ENCODE measurements at regions not wholly inside any gene's neighbourhood (a gene's known extent, or its start where the extent isn't known, plus 50 kb on each side); places are given as distances from the start of the nearest gene placed in this dataset.
"Not testable (repeated sequence)": the region's sequence is repeated elsewhere in the genome, so short reads cannot be mapped to it uniquely, and the experiment has no call there.

GRCh38 chr7:101707587-101707986, 78.5 kb upstream of the MYL10 start:
- no peak for DNase-seq (ENCODE audit: low read depth in 2 of 2, low spot score in 1 of 2)

GRCh38 chr7:101708223-101708622, 79.1 kb upstream of the MYL10 start:
- no peak for DNase-seq (ENCODE audit: low read depth in 2 of 2, low spot score in 1 of 2)

- DNase-seq (ENCODE audit: low read depth in 2 of 2, low spot score in 1 of 2): no peak
Measured at GRCh38 chr7:101712652-101713051, 83.6 kb upstream of the MYL10 start.

GRCh38 chr7:101714097-101714496, 85.0 kb upstream of the MYL10 start:
- DNase-seq (ENCODE audit: low read depth in 2 of 2, low spot score in 1 of 2): no peak

GRCh38 chr7:101717628-101718357, 88.7 kb upstream of the MYL10 start:
- DNase-seq (ENCODE audit: low read depth in 2 of 2, low spot score in 1 of 2): no peak

- DNase-seq (ENCODE audit: low read depth in 2 of 2, low spot score in 1 of 2): no peak
Measured at GRCh38 chr7:101718363-101719122, 89.4 kb upstream of the MYL10 start.

- DNase-seq (ENCODE audit: low read depth in 2 of 2, low spot score in 1 of 2): no peak
Measured at GRCh38 chr7:101719123-101719470, 90.0 kb upstream of the MYL10 start.

- DNase-seq (ENCODE audit: low read depth in 2 of 2, low spot score in 1 of 2): no peak
Measured at GRCh38 chr7:101720324-101720723, 91.2 kb upstream of the MYL10 start.

GRCh38 chr7:101722247-101722646, 93.2 kb upstream of the MYL10 start:
- DNase-seq (ENCODE audit: low read depth in 2 of 2, low spot score in 1 of 2): no peak

GRCh38 chr7:101723835-101724234, 93.6 kb upstream of the CUX1 start:
- no peak for DNase-seq (ENCODE audit: low read depth in 2 of 2, low spot score in 1 of 2)

GRCh38 chr7:101724957-101725356, 92.5 kb upstream of the CUX1 start:
- DNase-seq (ENCODE audit: low read depth in 2 of 2, low spot score in 1 of 2): no peak

GRCh38 chr7:101725921-101726320, 91.5 kb upstream of the CUX1 start:
- DNase-seq (ENCODE audit: low read depth in 2 of 2, low spot score in 1 of 2): no peak

GRCh38 chr7:101727184-101727583, 90.2 kb upstream of the CUX1 start:
- no peak for DNase-seq (ENCODE audit: low read depth in 2 of 2, low spot score in 1 of 2)

- DNase-seq (ENCODE audit: low read depth in 2 of 2, low spot score in 1 of 2): no peak
Measured at GRCh38 chr7:101728128-101728527, 89.3 kb upstream of the CUX1 start.

- DNase-seq (ENCODE audit: low read depth in 2 of 2, low spot score in 1 of 2): not testable (repeated sequence)
Measured at GRCh38 chr7:101728873-101729240, 88.6 kb upstream of the CUX1 start.

GRCh38 chr7:101729241-101729883, 88.1 kb upstream of the CUX1 start:
- DNase-seq (ENCODE audit: low read depth in 2 of 2, low spot score in 1 of 2): no peak

- DNase-seq (ENCODE audit: low read depth in 2 of 2, low spot score in 1 of 2): no peak
Measured at GRCh38 chr7:101731502-101732084, 85.8 kb upstream of the CUX1 start.

- no peak for DNase-seq (ENCODE audit: low read depth in 2 of 2, low spot score in 1 of 2)
Measured at GRCh38 chr7:101733713-101734475, 83.5 kb upstream of the CUX1 start.

- DNase-seq (ENCODE audit: low read depth in 2 of 2, low spot score in 1 of 2): no peak
Measured at GRCh38 chr7:101736084-101736483, 81.3 kb upstream of the CUX1 start.

GRCh38 chr7:101739775-101740398, 77.5 kb upstream of the CUX1 start:
- DNase-seq (ENCODE audit: low read depth in 2 of 2, low spot score in 1 of 2): no peak

Data from stimulated activated CD8-positive, alpha-beta memory T cell treated with anti-CD3 and anti-CD28 coated beads, Interleukin-4, amount 100 ng/mL, for 4 hours (primary cell).